SIG-M5 treated with dmso at 0.1 percent for 504 hours (cell line): ENCODE measurements at regions not wholly inside any gene's neighbourhood (a gene's known extent, or its start where the extent isn't known, plus 50 kb on each side); places are given as distances from the start of the nearest gene placed in this dataset.

Experiments
- DNase-seq: peaks from one replicate; lab custom pipeline; 2025; ENCODE audit not compliant: unreplicated experiment; lab: John Stamatoyannopoulos, UW

DNA sequence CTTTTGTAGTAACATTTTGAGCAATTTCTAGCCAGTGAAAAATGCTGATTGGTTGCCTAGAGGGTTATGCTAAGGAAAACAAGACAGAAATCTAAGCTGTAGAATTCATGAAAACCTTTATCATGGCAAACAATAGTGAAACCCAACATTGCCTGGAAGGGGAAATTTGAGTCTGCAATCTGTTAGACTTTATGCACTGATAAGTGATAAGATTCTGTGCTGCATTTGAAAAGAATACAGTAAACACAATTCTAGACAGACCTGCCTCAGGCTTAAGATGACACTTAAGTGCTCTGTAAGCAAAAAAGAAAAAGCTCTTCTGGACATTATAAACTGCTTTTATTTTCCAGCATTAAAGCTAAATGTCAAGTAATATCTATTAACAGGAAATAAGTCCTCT lies 519.3 kb downstream of the ISL1 start:
- DNase-seq = no peak

DNA sequence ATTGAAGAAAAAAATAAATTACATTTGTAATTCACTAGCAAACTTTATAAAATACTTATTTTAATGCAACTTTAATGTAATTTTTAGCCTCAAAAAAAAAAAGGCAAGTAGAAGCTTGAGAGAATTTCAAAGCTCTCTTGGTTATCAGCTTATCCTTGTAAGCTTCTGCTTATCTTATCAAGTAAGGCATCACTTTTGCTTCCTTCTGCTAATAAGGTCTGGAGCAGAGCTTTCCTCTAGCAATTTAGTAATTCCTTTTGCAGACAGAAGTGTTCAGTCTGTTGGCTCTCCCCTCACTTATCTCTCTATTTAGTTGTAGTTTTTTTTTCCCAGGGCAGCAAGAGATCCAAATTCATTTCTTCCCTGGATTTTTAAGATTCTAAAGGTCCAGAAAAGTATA lies 525.0 kb downstream of the ISL1 start:
- DNase-seq = no peak

DNA sequence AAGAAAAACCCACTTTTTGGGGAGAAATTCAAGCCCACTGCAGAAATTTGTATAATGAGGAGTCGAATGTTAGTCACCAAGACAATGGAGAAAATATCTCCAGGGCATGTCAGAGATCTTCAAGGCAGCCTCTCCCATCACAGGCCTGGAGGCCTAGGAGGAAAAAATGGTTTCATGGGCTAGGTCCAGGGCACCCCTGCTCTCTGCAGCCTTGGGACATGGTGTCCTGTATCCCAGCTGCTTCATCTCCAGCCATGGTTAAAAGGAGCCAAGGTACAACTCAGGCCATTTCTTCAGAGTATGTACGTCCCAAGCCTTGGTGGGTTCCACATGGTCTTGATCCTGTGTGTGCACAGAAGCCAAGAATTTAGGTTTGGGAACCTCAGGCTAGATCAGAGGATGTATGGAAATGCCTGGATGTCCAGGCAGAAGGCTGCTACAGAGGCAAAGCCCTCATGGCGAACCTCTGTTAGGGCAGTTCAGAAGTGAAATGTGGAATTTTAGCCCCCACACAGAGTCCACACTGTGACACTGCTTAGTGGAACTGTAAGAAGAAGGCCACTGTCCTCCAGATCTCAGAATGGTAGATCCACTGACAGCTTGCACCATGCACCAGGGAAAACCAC lies 561.4 kb downstream of the ISL1 start:
- no peak for DNase-seq

DNA sequence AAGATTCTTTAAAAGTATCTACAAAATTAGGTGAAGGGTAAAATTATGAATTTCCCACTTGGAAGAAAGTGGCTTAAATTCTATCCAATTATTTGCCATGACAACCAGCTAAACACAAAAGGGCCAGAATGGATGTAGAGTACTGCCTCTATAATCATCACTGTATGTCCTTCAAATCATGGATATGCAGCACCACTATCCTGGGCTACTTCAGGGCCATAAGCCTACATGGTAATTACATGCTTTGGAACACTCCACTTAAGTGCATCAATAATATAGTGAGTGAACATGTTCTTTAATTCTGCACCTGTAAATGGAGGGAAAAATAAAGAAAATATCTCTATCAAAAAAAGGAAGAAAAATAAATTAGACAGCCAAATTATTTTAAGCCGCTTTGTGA lies 575.2 kb downstream of the ISL1 start:
- no peak for DNase-seq

DNA sequence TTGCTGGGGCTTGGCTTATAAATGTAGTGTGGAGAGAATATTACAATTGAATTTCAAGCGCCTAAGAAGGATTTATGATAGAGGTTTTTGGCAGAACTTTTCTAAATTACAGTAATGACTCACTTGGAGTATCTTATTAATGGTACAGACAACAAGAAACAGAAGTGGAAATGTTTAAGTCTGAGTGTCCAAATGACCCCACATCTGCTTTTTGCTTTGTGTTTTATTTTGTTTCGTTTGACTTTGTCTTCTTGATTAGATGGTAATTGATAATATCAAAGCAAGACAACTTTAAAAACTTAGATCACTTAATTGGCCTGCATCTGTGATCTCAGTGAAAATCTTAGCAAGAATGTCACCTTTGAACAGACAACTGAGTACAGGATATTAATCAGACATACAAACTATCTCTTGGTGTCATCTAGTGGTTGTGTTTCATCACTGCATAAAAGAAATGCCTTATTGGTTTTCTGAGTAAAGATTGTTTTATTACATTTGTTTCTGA lies 577.4 kb downstream of the ISL1 start:
- no peak for DNase-seq

DNA sequence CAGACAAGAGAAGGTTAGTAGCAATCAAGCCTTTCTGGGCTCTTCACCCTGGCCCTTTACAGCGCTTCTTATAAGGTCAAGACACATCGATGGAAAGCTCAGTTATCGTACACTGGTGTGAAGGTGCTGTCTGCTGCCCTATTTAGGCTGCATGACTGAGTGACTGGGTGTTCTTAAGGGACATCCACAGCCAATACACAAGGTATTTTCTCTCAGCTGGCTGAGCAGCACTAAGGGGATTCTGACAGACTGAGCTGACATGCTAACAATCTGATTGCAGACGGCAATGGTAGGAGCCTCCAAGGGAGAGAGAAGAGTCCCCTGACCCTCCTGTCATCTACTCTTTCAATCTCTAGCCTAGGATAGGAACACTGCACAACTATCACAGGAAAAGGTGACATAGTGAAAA lies 577.9 kb downstream of the ISL1 start:
- DNase-seq = no peak

DNA sequence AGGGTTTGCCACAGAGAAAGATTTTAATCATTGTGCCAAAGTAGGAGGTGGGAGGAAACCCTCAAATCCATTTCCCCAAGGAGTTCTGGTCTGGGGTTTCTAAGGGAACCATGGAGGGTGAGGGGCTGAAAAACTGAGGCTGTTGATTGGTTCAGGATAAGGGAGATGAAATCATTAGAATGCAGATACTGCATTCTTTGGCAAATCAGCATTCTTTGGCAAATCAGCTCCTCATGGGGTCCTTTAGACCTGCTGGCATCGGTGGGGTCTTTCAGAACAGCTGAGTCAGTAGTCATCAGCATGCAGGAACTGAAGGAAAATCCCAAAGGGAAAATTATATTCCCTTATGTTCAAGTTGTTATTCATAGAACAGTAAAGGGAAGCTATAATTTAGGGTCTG lies 585.5 kb downstream of the ISL1 start:
- no peak for DNase-seq

DNA sequence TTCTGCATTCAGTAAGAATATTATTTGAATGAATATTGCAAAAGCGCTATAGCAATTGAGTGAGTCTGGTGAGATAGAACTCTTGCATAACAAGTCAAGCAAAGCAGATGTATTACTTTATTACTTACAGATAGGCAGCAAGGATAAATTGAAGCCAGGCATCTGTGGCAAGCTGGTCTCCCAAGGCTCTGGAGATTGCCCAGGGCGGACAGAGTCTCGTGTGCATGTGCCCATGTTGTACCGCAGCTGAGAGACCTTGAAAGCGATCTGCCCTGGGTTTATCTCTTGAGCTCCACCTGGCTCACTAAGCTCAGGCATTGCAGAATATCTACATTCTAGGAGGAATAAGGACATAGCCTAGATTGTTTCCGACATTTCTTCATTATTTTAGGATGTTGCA lies 591.6 kb downstream of the ISL1 start:
- no peak for DNase-seq

DNA sequence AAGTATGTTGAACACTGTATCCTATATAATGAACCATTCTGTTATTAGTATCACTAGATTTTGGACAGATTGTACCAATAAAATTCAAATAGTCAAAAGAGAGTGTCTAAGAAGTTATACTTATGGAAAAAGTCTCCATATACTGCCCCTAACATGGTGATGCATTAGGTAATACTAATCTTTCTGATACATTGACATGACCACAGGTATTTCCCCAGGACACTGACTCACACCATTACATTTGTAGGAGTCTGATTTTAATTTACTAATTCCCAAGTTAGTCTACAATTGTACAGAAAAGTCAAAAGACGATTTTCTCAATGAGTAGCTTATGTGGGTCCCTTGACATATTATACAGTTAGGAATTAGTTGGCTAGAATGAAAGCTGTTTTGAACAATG lies 593.8 kb downstream of the ISL1 start:
- DNase-seq = no peak

DNA sequence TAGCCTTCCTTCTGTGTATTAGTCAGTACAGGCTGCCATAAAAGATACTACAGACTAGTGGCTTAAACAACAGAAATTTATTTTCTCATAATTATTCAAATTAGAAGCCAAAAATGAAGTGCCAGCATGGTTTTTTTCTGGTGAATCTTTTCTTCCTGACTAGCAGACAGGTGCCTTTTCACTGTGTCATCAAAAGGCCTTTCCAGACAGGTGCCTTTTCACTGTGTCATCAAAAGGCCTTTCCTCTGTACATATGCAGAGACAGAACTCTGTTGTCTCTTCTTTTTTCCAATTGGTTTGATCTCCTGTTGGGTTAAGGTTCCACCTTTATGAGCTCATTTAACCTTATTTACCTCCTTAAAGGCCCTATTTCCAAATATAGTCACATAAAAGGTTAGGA lies 599.9 kb downstream of the ISL1 start:
- DNase-seq = no peak

DNA sequence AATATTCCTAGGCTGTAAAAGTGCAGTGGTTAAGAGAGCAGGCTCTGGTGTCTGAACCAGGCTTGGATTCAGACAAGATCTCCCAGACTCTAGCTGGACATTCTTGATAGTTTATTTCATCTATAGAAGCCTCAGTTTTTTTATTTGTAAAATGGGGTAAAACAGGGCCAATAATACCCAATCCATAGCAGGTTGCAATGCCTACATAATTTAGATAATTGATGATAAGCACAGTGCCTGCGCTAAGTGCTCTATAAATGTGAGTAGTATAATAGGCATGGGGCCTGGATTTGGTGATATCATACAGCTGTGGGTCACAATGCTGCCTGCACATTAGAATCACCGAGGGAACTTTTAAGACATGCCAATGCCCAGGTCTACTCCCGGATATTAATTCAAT lies 603.5 kb downstream of the ISL1 start:
- DNase-seq = no peak

DNA sequence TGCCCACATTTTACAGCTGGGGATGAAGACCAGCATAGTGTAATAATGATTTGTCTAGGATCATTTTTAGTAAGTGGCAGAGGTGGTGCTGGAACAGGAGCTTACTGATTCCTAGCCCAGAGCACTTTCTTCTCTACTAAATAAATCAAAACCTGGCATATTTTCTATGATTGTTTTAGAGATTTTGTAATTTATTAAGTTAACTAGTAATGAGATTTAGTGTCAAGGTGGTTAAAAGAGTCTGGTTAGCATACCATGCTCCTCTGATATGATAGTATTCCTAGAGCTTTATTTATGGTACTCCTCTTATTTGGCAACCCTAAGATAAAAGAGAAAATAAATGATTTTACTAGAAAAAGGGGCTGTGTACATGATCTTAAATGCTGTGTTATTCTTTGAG lies 604.0 kb downstream of the ISL1 start:
- DNase-seq = no peak

DNA sequence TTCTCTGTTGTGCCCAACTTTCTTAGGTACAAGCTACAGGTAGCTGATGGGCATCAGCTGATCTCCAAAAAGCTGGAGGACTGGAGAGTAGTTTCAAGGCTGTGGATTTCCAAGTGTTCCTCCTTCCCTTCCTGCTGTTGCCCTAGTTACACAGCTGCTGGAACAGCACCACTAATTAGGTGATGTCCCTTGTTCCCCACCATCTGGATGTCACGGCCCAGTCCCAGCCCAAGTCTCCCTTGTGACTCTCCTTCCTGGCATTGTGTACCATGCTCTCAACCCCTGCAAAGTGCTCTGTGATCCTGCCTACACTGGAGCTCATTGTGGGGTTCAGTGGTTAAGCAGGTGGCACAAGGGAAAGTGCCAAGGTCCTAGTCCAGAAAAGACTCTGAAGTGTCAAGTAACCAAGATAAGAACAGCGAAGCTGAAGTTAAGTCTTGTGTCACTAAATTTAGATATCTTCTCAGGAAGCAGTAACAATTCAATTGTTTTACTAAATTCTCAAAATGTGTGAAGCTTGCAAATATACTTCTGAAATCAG lies 604.5 kb downstream of the ISL1 start:
- DNase-seq = no peak

DNA sequence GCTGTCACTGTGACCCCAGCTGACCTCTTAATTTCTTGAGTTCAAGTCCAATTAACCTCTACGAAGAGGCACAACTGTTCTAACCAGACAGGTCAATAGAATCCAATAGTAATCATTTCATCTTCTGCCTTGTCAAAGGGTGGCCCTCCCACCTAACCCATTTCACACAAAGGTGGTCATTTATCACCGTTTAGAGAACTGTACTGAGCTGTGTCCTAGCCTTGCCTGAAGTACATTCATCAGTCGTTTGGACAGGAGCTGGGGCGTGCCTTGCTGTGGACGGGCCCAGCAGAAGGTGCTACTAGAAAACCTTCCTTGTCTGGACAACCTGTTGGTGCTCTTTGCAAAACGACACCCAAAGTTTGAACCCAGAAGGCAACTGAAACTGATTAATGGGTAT lies 605.4 kb downstream of the ISL1 start:
- no peak for DNase-seq

DNA sequence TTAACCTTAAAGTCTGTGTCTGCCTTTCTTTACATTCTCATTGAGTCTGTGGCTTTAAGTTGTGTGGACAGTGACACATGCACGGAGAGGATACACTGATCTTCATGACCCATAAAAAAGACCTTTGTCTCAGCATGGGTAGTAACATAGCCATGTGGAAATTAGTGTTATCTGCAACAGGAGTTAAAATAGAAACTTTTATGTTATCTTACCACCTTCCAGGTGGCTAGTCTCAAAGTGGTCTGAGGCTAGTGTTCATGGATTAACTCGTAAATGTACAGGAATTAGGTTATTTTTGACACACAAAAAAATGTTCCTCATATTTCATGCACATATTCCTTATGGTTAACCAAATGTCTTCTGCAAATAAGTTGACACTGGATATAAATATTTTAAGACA lies 607.0 kb downstream of the ISL1 start:
- no peak for DNase-seq

DNA sequence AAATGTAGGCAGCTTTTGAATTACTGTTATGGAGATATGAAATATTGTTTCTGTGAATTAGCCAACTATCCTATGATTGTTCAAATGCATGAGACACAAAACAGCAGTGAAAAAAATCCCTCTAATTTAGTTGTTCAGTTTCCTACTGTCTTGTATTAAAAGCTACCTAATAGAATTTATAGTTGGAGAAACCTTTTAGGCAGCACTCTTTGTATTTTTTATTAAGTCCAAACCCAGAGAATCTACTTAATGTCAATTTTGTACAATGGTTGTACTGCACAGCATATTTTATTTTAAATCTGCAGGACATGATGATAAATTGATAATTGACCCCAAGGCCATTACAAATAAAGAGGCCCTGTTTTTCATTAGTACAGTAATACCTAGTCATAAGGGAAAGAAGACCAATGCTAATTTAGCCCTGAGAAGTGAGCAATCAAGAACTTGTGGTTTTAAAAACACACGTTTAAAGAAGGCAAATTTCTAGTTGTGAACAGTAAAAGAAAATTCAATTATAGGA lies 607.5 kb downstream of the ISL1 start:
- no peak for DNase-seq

DNA sequence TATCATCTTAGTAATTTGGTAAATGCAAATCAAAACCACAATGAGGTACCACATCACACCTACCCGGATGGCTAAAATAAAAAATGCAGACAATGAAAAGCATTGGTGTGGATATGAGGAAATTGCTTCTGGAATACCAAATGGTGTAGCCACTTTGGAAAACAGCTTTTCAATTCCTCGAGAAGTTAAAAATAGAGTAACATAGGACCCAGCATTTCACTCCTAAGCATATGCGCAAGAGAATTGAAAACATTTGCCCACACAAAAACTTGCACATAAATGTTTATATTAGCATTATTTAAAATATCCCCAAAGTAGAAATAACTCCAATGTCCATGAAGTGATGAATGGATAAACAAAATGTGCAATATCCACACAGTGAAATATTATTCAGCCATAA lies 608.7 kb downstream of the ISL1 start:
- DNase-seq = no peak

DNA sequence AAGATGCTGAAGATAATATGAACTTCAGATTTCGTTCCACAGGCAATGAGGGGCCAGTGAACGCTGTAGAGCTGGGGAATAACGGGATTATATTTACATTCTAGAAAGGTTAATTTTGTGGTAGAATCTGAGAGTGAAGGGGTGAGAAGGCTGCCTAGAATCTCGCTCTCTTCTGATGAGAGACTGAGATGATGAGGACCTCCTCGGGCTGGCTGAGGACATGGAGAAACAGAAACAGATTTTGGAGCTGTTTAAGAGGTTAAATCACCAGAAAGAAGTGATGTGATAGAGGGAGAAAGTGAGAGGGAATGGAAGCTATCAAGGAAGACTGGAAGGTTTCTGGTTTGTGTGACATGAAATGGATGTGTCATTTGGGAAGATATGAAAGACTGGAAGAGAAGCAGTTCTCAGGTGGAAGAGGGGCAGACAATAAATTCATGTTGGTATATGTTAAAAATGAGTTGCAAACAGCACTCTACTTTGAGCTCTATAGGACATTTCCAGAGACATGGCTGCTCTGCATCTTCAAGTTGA lies 612.6 kb downstream of the ISL1 start:
- no peak for DNase-seq

DNA sequence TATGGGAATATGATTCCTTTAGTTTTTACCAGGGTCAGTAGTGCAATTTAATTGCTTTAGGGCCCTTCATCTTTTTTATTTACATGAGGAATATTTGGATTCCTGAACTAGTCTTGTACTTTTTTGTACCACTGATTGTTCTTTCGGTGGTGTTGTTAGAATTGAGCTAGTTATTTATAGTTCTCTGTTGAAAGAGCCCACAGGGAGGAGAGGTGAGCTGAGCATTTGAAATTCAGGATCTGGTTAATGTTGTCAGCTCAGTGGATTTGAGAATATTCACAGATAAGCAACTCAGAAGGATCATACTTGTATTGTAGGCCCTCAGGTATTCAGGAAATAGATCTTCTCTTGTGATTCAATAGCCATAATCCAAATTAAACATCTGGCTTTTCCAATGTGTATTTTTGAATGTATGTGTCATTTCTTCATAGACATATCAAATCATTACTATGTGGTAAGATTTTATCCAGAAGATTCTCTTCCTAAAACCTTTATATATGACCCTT lies 613.2 kb downstream of the ISL1 start:
- no peak for DNase-seq

DNA sequence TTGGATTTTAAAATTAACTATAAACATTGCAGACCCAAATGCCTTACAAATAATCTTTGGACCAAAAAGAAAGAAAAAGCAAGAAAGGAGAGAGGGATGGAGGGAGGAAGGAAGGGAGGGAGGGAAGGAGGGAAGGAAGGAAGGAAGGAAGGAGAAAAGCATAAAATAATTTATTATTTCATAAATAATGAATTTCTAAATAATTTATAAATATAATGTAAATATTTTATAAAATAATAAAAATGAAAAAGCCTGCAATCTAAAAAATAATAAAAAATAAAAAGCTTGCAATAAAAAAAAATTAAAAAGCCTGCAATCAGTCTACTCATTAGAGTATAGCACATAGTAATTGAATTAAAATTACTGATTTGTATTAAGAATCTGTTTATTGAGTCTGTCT lies 614.3 kb downstream of the ISL1 start:
- no peak for DNase-seq

DNA sequence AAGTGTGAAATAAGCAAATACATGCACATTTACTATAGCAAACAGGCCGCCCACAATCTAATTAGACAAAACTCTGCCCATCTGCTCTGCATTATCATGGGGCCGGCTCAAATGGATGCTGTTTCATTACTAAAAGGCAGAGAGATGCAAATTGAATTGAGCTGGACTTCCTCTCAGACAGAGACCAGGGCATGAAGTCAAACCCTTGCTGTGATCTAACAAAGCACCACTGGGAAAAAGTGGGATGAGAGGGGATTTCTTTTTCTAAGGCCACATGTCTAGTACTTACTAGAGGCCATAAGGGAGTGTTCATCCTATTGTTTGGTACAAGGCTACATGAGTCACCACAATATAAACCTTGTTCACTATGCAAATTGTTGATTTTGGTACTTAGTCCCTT lies 614.7 kb downstream of the ISL1 start:
- DNase-seq = no peak

DNA sequence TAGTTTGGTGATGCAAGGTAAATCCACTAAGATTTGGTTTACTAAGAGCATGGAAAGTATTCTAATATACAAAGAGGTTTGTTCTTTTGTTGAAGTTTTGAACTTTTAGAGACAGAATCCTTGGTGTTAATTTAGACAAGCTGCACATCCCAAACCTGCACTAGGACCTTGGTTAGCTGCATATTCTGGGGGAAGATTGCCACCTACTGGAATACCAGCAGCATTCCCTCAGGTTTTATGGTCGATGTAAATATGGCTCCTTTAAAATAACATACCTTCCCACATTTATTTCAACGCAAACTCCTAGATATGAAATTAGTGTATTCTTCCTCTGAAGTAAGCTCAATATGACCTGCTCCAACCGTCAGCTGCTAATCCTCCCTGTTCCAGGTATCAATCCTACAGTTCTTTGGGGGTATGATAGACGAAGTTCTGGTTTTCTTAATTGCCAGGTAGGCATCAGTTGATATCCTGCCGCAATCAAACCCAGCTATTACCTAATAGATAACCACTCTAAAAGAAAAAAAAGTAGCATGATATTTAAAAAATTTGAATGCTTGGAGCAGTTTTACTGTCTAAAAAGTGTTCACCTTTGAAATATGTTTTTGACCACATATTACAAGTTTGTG lies 624.1 kb downstream of the ISL1 start:
- peak; percentile 48 for DNase-seq
